ENCODE measurements at regions not wholly inside any gene's neighbourhood (a gene's known extent, or its start where the extent isn't known, plus 50 kb on each side); places are given as distances from the start of the nearest gene placed in this dataset.

DNA sequence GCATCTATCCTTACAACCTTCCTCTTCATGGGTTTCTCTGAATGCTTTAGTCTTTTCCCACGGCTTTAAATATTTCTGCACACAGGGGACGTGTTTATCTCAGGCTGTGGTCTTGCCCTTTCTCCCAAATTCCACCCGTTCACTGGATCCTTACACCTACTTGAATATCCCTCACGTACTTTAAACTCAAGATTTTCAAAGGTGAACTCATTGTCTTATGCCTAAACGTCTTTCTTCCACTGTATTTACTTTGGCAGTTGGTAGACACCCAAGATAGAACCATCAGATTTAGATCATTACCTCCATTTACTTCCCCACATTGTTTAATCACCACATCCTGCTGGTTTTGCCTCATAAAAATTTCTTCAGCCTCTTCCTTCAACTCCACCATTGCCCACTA lies 269.2 kb downstream of the CBLL2 start:
- no TSS peak for BruUV-seq (replicated peaks)
- H3K27me3 ChIP-seq (replicated peaks; ENCODE audit: control insufficient read depth, insufficient read depth, low read length), result no peaks in the 10 kb centered on the region
- Mint-ChIP-seq H3K36me3 (ENCODE audit: insufficient read depth, unreplicated experiment) (no peaks in the 10 kb centered on the region), H3K27ac (ENCODE audit: unreplicated experiment) (no peak overlapping the region), H3K4me3 (ENCODE audit: unreplicated experiment) (no peak overlapping the region), H3K4me1 (ENCODE audit: low read depth, unreplicated experiment) (no peaks in the 10 kb centered on the region), H3K27me3 (ENCODE audit: insufficient read depth, unreplicated experiment) (peaks cover 11% of the 10 kb centered on the region), H3K9me3 (ENCODE audit: unreplicated experiment) (no peaks in the 10 kb centered on the region)
- intact Hi-C loops (cut with micrococcal nuclease; ENCODE audit: unreplicated experiment), result no loop called here
- POLR2A ChIA-PET, result no interaction called here
- no peaks in the 10 kb centered on the region for H3K36me3 ChIP-seq (ENCODE audit: control insufficient read depth, insufficient read depth, low read length)
- CTCF ChIA-PET, result no interaction called here
- H3K9me3 ChIP-seq, result no peaks in the 10 kb centered on the region
- no peak overlapping the region for H3K4me3 ChIP-seq (ENCODE audit: low read depth, low read length)
- TF ChIP-seq, protein P1, sequence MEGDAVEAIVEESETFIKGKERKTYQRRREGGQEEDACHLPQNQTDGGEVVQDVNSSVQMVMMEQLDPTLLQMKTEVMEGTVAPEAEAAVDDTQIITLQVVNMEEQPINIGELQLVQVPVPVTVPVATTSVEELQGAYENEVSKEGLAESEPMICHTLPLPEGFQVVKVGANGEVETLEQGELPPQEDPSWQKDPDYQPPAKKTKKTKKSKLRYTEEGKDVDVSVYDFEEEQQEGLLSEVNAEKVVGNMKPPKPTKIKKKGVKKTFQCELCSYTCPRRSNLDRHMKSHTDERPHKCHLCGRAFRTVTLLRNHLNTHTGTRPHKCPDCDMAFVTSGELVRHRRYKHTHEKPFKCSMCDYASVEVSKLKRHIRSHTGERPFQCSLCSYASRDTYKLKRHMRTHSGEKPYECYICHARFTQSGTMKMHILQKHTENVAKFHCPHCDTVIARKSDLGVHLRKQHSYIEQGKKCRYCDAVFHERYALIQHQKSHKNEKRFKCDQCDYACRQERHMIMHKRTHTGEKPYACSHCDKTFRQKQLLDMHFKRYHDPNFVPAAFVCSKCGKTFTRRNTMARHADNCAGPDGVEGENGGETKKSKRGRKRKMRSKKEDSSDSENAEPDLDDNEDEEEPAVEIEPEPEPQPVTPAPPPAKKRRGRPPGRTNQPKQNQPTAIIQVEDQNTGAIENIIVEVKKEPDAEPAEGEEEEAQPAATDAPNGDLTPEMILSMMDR (IDR thresholded peaks at IDR 0.05; ENCODE audit: insufficient read depth in 1 of 2, low read depth in 1 of 2, low read length in 1 of 2, severe bottlenecking in 1 of 2, unreplicated experiment in 1 of 2), result no peak
- no peak for DNase-seq
- no peaks in the 10 kb centered on the region for H3K4me1 ChIP-seq

DNA sequence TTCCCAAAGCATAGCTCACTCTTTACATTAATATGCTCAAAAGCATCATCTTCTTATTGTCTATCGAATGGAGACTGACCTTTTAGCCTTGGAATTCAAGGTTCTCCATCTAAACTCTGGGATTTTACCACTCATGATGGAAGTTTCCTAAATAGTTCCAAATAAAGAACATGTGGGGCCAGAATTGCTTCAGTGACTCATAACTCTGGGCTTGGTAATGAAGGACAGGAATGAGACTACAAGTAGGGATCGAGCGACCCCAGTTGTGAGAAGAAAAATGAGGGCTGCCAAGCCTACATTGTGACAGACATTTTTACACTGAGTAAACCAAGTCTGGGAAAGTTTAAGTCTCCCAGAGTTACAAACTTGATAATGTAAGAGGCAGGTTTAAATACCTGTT lies 269.9 kb downstream of the CBLL2 start:
- no peak overlapping the region for H3K4me3 ChIP-seq (ENCODE audit: low read depth, low read length)
- no peak for DNase-seq
- Mint-ChIP-seq H3K4me1 (ENCODE audit: low read depth, unreplicated experiment) (no peaks in the 10 kb centered on the region), H3K9me3 (ENCODE audit: unreplicated experiment) (no peaks in the 10 kb centered on the region), H3K36me3 (ENCODE audit: insufficient read depth, unreplicated experiment) (no peaks in the 10 kb centered on the region), H3K27ac (ENCODE audit: unreplicated experiment) (no peak overlapping the region), H3K4me3 (ENCODE audit: unreplicated experiment) (no peak overlapping the region), H3K27me3 (ENCODE audit: insufficient read depth, unreplicated experiment) (peaks cover 11% of the 10 kb centered on the region)
- TF ChIP-seq, protein P1 (IDR thresholded peaks at IDR 0.05; ENCODE audit: insufficient read depth in 1 of 2, low read depth in 1 of 2, low read length in 1 of 2, severe bottlenecking in 1 of 2, unreplicated experiment in 1 of 2), result no peak
- H3K4me1 ChIP-seq, result no peaks in the 10 kb centered on the region
- no peaks in the 10 kb centered on the region for H3K36me3 ChIP-seq (ENCODE audit: control insufficient read depth, insufficient read depth, low read length)
- H3K27me3 ChIP-seq (replicated peaks; ENCODE audit: control insufficient read depth, insufficient read depth, low read length), result no peaks in the 10 kb centered on the region
- intact Hi-C loops (cut with micrococcal nuclease; ENCODE audit: unreplicated experiment), result no loop called here
- POLR2A ChIA-PET, result no interaction called here
- CTCF ChIA-PET, result no interaction called here
- no TSS peak for BruUV-seq (replicated peaks)
- no peaks in the 10 kb centered on the region for H3K9me3 ChIP-seq

DNA sequence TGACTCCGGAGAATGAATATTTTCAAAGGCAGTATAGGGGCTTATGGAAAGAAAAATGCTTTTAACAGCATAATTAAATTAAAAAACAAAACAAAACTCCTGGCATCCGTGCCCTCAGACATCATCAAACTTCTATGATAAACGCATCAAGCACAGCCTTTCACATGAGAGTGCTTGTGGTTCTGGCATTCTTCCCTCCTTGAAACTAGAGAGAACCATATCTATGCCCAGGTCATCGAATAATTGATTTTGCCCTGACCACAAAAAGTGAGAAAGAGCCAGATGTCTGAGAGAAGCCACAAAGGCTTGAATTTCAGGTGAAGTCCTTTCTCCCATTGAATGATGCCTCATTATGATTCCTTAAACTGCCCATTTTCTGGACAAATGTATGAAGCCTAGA lies 286.8 kb downstream of the CBLL2 start:
- no peaks in the 10 kb centered on the region for H3K36me3 ChIP-seq (ENCODE audit: control insufficient read depth, insufficient read depth, low read length)
- POLR2A ChIA-PET, result no interaction called here
- no peaks in the 10 kb centered on the region for H3K9me3 ChIP-seq
- H3K4me3 ChIP-seq (ENCODE audit: low read depth, low read length), result no peak overlapping the region
- no TSS peak for BruUV-seq (replicated peaks)
- Mint-ChIP-seq H3K9me3 (ENCODE audit: unreplicated experiment) (no peaks in the 10 kb centered on the region), H3K27me3 (ENCODE audit: insufficient read depth, unreplicated experiment) (no peaks in the 10 kb centered on the region), H3K36me3 (ENCODE audit: insufficient read depth, unreplicated experiment) (no peaks in the 10 kb centered on the region), H3K4me1 (ENCODE audit: low read depth, unreplicated experiment) (no peaks in the 10 kb centered on the region), H3K27ac (ENCODE audit: unreplicated experiment) (no peak overlapping the region), H3K4me3 (ENCODE audit: unreplicated experiment) (no peak overlapping the region)
- H3K27me3 ChIP-seq (replicated peaks; ENCODE audit: control insufficient read depth, insufficient read depth, low read length), result no peaks in the 10 kb centered on the region
- CTCF ChIA-PET, result no interaction called here
- intact Hi-C loops (cut with micrococcal nuclease; ENCODE audit: unreplicated experiment), result no loop called here
- no peak for DNase-seq
- no peaks in the 10 kb centered on the region for H3K4me1 ChIP-seq
- TF ChIP-seq, protein P1 (IDR thresholded peaks at IDR 0.05; ENCODE audit: insufficient read depth in 1 of 2, low read depth in 1 of 2, low read length in 1 of 2, severe bottlenecking in 1 of 2, unreplicated experiment in 1 of 2), result no peak

Data from Caco-2 (cell line).